GM19455 (cell line): ENCODE measurements at regions not wholly inside any gene's neighbourhood (a gene's known extent, or its start where the extent isn't known, plus 50 kb on each side); places are given as distances from the start of the nearest gene placed in this dataset.
A peak's percentile ranks its signal among the peaks of the same experiment; 100 is the strongest.

Experiments used
- ATAC-seq: cut with Tn5 transposase; IDR thresholded peaks from one replicate; pipeline ENCODE4 v1.9.1; 2021; ENCODE audit not compliant: unreplicated experiment

DNA sequence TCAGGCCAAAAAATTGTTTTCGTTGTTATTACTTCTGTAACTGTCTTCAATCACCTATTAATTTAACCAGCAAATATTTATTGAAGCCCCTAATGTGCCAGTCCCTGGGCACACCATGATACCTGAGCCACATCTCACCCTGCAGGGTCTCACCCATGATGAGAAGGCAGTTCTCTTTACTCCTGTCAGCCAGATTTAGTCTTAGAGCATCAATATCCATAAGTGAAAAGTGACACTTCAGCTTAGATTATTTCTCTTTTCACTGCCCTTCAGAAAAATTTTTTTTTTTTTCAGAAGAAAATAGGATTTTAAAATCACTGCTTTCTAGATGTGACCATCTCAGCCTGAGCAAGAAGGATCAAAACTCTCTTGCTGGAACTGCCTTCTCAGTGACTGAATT, 258.6 kb upstream of the NFE2L3 start:
- no peak for ATAC-seq

DNA sequence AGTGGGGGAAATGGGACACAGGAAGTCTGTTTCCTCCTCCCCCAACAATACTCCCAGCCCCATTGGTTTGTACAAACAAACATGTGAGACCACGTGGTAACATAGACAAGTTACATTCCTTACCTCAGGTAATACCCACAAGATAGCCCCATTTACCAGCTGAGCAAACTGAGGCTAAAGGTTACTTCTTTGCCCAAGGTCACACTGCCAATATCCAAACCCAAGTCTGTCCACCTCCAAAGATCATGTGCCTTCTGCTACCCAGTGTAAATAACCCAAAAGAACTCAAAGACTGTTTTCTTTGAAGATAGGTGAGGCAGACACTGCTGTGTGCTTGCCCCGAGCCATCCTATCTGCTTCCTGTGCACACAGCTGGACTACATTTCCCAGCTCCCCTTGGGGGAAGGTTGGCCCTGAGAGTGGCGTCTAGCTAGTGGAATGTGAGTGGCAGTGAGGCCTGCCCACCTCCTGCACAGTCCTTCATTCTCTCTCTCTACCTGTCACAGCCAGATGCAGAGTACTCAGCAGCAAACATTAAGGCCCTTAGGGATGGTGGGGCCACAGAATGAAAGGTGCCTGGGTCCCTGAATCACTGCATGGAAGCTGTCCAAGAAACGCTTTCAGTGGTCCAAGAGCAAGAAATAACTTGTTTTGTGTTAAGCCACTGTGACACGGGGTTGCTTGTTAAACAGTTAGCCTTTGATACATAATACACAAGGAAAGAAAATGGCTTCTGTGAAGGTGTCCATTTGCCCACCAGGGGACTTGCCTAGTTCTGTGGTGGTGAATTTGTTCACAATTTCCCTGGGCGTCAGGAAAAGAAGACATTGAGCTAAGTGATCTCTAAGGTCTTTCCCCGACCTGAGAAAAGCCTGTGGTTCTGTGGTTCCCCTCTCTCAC, 257.7 kb upstream of the NFE2L3 start:
- ATAC-seq: peak; percentile 74

DNA sequence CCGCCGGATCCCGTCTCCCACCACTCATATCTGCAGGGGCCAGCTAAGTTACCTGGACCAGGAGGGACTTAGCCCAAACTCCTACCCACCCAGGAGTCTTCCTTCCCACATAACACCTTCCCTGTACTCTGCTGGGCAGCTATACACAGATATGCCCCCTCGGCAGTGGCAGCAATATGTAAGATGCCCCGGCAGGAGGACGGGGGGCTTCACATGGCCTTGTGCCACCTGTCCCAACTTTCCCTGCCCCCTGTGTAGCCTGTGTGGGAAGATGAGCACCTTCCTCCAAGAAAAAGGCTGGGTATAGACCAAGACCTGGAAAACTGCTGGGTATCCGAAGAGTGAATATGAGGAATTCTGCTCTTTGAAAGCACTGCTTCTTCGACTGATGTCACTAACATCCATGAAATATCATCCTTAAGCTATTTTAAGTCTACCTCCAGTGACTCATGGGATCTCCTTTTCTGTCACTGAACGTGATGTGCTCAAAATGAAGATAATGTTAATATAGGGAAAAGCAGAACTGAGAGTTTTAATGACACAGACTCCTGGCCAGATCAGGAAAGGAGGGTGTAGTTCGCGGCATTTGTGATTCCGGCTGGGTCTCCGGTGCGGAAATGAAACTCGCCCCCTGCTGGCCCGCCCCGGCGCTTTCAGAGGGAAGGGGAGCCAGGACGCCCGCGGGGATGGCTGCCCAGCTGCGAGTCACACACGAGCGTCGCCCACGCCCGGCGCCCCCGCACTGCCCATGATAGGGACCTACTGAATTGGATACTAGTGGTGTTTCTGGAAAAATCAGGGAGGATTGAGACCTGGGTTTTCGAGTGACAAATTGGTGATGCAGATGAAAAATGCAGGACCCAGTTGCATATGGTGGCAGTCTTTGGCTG, 256.9 kb upstream of the NFE2L3 start:
- no peak for ATAC-seq

DNA sequence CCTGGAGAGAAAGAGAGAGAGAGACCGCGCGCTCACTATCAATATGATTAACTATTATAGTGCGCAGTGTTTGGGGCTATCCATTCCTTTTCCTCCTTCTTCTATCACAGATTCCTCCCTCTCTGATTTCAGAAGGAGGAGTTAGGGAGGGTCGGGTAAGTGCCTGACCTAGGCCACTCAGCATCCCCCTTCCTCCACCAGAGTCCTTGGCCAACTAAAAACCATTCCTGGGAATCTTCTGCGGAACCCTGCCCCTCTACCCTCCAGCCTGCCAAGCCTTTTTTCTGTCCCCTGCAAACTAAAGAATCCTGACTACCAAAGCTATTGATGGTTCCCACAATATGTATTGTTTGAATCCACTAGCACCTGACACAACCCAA, 256.2 kb upstream of the NFE2L3 start:
- no peak for ATAC-seq

DNA sequence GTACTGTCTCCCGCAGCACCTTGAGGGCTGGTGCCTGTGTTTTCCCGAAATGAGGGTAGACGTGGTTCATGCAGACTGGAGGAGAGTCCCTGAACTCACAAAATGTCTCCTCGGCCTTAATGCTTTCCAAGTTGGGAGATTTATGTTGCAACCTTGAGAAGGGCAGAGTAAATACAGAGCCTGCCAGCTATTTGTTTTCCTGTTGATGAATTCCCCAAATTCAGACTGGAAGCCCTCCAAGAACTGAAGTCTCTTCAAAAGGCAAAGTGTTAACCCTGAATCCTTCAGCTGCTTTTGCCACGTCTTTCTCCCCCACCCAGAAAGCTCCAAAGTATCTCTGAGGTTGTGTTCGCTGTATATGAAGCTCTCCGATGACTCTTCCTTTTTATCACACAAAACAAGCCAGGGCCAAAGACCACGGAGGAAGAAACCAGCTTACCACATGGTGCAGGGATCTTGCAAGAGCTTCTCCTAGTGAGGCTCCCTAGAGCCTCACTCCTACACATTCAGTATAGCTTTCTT, 254.7 kb upstream of the NFE2L3 start:
- no peak for ATAC-seq

DNA sequence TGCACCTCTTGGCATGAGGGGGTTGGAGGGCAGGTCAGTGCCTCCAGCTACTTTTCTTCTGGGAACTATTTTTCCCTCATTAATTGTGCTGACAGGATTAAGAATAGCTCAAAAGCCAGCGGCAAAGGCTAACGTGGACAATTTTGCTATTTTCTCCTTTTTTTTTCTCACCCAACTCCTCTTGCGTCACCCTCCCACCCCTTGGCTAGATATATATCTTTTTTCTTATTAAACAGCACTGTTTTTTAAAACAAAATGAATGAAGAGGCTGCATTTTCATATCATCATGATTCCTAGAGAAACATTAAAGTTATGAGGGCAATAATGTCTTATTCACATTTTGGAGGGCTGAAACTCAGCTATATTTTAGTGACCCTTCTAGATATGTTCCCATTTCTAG, 251.8 kb upstream of the NFE2L3 start:
- ATAC-seq: no peak

DNA sequence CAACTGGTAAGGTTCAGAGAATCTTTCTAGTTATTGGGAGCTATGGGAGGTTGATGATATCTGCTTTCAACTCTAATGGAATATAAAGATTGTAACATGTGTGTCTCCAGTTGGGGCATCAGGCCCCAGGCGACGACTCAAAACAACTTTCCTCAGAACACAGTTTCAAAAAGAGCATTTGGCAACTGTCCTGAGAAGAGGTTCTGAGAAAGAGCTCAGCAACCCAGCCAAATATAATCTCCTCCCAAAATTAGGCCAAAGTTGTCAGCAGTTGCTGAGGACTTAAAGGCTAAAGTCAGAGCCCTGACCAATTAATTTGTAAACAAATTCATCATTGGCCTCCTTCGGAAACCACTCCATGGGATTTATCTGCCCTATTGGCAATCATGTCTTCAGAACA, 251.1 kb upstream of the NFE2L3 start:
- ATAC-seq: no peak

DNA sequence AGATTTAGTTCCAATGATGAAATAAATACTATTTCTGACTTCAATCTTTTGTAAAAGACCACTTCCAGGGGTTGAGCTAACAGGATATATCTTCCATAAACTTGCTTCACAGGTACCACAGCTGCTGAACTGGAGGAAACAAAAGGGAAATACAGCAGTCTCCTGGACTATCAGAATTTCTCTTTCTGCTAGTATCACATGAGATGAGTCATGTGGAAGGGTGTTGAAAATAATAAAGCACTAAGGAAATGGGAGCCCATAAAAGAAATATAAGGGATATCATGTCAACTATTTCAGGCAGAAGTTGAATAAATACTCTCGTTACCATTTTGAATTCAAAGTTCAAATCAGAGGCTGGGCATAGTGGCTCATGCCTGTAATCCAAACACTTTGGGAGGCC, 250.3 kb upstream of the NFE2L3 start:
- no peak for ATAC-seq

DNA sequence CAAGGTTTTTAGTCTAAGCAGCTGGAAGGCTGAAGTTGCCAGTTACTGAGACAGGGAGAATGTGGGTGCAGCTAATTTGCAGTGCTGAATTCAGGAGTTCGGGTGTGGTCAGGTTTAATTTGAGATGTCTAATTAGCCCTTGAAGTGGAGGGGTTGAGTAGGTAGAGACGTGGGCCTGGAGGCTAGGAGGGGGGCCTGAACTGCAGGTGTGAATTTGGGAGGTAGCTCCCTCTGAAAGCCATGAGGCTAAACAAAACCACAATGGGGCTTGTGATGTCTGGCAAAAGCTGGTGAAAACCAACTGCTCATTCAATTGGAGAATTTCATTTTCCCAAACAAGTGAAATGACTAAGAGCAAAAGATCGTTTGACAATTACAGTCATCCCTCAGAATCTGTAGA, 246.0 kb upstream of the NFE2L3 start:
- ATAC-seq: no peak

DNA sequence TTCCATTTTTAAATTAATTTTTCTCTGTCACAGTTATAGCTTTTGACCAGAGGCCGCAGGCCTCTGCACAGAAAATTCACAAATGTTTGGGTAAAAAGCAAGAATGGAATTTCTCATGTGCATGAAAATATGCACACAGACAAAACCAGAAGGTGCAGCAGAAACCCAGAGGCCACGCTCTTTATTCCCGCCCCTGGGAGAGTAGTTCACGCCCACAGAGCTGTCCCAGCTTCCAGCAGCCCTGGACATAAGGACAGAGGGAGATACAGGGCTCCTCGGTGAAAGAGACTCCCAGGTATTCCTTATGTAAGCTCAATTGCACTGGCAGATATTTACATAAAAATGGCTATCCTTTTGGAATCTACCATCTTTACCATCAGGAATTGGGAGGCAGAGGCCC, 245.2 kb upstream of the NFE2L3 start:
- no peak for ATAC-seq

DNA sequence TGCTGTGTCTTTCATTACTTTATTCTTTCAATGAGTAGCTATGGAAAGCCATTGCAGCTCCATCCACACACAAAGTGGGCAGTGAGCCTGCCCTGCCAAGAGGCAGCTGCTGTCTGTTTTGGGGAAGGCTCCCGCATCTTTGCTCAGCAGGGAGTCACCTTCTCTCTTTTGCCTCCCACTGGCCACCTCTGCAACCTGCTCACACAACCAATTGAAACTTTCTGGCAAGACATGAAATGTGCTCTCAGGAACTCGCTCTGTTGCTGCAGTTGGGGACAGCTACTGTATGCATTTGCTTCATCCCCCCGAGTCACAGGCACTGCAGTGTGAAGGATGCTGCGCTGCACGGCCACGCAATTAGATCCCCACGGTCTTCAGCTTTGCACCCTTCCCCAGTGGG, 244.8 kb upstream of the NFE2L3 start:
- ATAC-seq: no peak

DNA sequence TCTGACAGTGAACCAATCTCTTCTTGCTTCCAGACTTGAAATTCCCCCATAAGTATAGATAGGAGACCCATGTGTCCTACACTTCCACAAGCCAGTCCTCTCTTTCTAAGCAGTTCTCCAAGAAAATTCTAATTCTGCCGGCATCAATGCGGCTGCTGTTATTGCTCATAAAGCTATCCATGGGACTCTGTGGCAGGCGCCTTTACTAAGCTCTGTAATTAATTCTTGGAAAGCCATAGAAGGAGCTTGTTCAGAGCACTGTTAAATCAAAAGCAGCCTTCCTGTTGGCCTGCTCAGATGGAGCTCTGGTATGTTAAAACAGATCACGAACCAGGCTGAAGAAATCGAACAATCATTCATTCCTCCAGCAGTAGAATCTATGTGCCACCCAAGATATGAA, 244.3 kb upstream of the NFE2L3 start:
- ATAC-seq: no peak

DNA sequence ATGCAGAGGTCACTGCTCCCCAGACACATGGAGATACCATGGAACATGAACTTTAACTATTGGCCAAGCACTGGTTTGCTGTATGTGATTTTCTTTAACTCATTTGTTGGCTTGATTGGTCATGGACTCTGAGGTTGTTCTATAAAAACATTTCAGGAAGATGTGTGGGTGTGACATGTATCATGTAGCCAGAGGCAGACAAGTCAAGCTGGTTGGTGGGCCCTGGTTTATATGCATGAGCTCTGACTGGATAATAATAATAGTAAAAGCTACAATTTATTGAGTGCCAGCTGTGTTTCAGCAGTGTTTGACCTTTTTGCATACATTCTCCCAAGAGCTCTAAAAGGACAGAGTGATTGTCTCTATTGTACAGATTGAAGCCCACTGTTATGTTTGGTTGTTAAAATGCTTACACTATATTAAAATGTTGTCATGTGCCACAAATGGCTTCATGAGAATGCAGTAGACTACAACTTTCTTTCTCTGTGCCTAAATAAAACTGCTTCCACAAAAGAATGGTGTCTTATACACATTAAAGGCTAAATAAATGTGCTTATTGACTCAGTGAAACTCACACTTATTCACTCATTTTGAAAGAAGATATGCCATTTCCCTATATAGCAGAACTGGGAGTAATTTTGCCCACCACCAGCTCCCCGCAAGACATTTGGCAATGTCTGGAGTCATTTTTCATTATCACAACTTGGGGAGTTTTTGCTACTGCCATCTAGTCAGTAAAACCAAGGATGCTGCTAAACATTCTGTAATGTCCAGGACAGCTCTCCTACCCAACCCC, 243.6 kb upstream of the NFE2L3 start:
- ATAC-seq: no peak

DNA sequence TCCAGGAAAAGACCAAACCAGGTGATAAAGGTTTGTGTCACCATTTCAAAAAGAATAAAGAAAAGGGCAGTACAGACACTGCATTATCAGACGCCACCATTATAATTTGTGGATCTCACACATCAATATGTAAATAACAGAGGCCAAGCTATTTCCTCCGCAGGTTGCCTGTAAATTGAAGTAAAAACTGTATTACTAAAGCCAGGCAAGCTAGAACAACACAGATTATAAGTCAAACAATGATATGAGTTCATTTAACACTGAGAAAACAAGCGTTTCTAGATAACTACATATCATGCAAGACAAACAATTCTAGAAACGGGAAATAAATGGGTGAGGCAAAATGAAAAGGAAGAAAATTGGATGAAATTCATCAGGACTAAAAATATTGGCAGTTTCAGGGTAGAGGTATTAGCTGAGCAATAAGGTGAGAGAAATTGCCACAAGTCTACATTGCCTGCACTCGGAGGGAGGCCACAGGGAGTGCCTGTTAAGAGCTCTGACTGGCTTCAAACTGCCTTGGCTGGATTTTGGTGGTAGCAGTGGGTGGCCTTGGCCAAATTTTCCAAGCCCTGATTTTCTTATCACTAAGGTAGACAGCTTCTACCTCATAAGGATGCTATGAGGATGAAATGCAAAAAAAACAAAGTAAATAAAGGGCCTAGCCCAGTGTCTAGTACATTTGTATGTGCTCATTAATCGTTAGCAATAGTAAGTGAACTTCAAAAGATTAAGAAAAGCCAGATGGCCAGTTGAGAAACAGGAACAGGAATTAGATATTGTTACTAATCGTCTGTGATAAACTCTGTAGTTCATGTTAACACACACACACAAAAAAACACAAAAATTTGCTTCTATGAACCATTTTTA, 240.0 kb upstream of the NFE2L3 start:
- ATAC-seq: no peak

DNA sequence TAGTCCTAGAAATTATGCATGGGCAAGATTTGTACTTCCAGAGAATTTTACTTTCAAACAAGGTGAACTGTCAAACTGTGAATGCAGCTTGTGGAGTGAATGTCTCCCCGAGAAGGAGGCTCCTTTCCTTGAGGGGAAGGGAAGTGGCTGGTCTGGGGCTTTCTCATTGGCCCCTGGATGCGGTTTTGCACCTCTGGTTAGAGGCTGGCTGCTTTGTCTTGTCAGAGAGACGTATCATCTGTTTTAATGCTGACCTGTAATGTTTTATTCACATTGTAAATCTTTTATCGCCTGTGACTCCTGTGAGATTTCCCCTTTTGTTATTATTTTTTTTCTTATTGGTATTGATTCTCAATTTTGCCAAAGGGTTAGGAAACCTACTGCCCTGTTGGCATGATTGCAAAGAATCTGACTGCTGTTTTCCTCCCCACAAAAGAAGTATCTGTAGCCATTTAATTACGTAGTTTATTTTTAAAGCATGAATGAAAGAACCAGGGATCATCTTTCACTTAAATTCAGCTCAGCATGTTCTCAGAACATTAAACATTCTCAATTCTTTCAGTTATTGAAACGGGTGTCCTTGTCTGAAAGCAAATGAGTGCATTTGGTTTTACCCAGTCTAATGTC, 238.3 kb upstream of the NFE2L3 start:
- ATAC-seq: no peak

DNA sequence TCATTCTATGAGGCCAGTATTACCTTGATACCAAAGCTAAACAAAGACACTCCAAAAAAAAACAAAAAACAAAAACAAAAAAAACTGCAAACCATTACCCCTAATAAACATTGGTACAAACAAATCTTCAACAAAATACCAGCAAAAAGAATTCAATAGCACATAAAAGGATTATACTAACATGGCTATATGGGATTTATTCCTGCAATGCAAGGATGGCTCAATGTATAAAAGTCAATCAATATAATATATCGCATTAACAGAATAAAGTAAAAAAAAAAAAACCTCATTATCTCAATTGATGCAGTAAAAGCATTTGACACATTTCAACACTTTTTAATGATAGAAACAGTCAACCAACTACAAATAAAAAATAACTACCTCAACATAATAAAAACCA, 233.3 kb upstream of the NFE2L3 start:
- no peak for ATAC-seq

DNA sequence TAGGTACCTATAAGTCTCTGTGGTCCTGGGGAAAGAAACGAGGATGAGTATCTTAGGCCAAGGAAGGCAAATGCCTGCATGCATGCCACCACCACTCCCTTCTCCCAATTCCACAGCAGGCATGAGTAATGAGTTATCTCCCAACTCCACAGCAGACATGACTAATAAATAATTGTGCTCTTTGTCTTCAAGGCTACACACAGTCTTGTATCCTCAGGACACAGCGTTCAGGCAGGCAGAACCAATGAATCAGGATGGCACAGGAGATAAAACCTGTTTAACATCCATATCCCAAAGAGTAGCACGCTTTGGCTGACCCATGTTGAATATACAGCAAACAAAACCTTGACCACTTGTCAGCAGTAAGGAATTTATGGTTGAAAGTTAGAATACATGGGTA, 229.7 kb upstream of the NFE2L3 start:
- ATAC-seq: no peak

DNA sequence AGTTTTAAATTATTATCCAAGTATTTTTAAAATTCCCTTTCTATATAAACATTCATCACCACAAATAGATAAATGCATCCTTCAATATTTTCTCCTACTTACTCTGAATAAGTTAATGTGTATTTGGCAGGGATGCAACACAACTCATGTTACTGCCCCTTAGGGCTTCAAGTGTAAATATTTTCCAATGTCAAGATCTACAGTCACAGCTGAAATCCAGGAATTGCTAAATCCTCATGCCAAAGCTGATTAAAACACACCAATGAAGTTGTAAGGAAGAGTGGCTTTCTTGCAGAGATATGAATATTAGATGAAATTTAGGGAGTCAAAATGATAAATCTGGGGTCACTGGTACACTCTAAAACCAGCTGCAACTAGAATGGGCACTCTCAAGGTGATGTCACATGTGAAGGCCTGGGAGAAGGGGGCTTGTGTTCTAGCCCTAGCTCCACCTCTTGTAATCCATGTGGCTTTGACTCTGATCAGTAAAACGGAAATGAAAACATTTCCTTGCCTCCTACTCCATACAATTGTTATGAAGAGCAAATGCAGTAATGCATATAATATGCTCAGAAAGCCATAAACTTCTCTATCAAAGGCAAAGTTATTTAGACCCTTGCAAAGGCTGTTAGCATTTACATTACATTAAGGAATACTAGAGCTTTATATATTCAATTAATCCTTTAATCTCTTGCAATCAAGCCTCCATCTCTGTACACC, 228.1 kb upstream of the NFE2L3 start:
- no peak for ATAC-seq

DNA sequence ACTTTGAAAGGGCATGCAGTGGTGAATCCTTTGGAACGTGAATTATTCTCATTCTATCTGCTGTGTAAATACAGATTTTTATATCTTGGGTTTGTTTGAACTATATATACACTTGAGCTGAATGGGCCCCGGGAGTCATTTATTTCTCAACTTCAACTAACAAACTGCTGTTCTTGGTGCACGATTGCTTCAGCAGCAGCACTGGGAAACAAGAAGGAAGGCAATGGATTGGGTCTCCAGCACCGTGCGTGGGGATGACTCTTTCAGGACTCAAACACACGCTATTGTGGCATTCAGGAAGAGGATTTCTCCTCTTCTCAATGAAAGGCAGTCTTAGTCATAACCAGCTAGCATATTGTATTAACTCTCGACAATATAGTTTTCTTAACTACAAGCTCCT, 226.0 kb upstream of the NFE2L3 start:
- ATAC-seq: no peak
